GM12878 (cell line): ENCODE measurements at regions not wholly inside any gene's neighbourhood (a gene's known extent, or its start where the extent isn't known, plus 50 kb on each side); places are given as distances from the start of the nearest gene placed in this dataset.

Source experiments
- ATAC-seq: fragments of 200-7000 bp; cut with Tn5 transposase; 3 replicates; pipeline ENCODE4 v1.9.1; 2020; ENCODE audit warnings: mild to moderate bottlenecking, moderate library complexity
- BruUV-seq: library from RNA; stranded (reverse); fragments of 400-500 nt; replicated peaks from 2 replicates; lab custom pipeline; 2021; lab: Mats Ljungman, UMichigan
- CTCF ChIA-PET: fragments of 300-600 bp; sonication (Branson Sonifier 250); formaldehyde crosslinking; extraction: SDS; loops from one replicate; lab custom pipeline; 2021; ENCODE audit warnings: inconsistent platforms; lab: Yijun Ruan, JAX
- POLR2A ChIA-PET: fragments of 350-600 bp; formaldehyde crosslinking; extraction: SDS; loops from one replicate; lab custom pipeline; 2021; ENCODE audit warnings: inconsistent platforms; lab: Charles Lee
- RAD21 ChIA-PET: fragments of 300-600 bp; sonication (Branson Sonifier 250); formaldehyde crosslinking; loops from one replicate; lab custom pipeline; 2023; ENCODE audit warnings: antibody characterized with exemption; ENCODE audit not compliant: unreplicated experiment; lab: Charles Lee
- SMC1A ChIA-PET: fragments of 300-600 bp; sonication (Branson Sonifier 250); formaldehyde crosslinking; loops from one replicate; lab custom pipeline; 2023; ENCODE audit not compliant: unreplicated experiment, uncharacterized antibody; lab: Charles Lee
- DNase-seq: peaks from one replicate; pipeline ENCODE4 v3.0.0-alpha.2; 2011; ENCODE audit warnings: low read depth, low spot score
- FAIRE-seq: peaks from 3 replicates; lab custom pipeline; 2011; peaks lifted over from hg19 to GRCh38; lab: Jason Lieb, UNC
- H2AFZ ChIP-seq: 2 replicates; pipeline ENCODE4 v1.6.0; 2011; ENCODE audit warnings: low read depth, low read length, control low read depth; ENCODE audit not compliant: control insufficient read depth
- H3K27ac ChIP-seq: 2 replicates; pipeline ENCODE4 v1.5.1; 2011; ENCODE audit warnings: control low read depth; ENCODE audit not compliant: control insufficient read depth, insufficient read depth
- H3K27me3 ChIP-seq, 2 experiments: replicated peaks in 1 of 2; 2 replicates each; pipeline versions ENCODE4 v1.6.0 to v1.6.1; 2011; ENCODE audit warnings: low read length in 1 of 2; ENCODE audit not compliant: control insufficient read depth in 2 of 2, insufficient read depth in 2 of 2
- H3K36me3 ChIP-seq, 2 experiments: 2 replicates each; pipeline ENCODE4 v1.5.1; 2011; ENCODE audit warnings: low read length in 1 of 2; ENCODE audit not compliant: control insufficient read depth in 2 of 2, insufficient read depth in 2 of 2
- H3K4me1 ChIP-seq: 2 replicates; pipeline ENCODE4 v1.6.1; 2011; ENCODE audit warnings: mild to moderate bottlenecking, low read length, moderate library complexity, mixed read lengths; ENCODE audit not compliant: control insufficient read depth, insufficient read depth
- H3K4me2 ChIP-seq: 2 replicates; pipeline ENCODE4 v1.6.0; 2011; ENCODE audit warnings: control low read depth; ENCODE audit not compliant: control insufficient read depth, insufficient read depth
- H3K4me3 ChIP-seq: fragments of 200-600 bp; sonication (generic); 2 replicates; pipeline ENCODE4 v1.5.1; 2016
- H3K79me2 ChIP-seq: 2 replicates; pipeline ENCODE4 v1.6.0; 2011; ENCODE audit warnings: low read length; ENCODE audit not compliant: control insufficient read depth, insufficient read depth
- H3K9ac ChIP-seq: 2 replicates; pipeline ENCODE4 v1.8.0; 2011; ENCODE audit warnings: low read length, control low read depth, mixed read lengths; ENCODE audit not compliant: control insufficient read depth, insufficient read depth
- H3K9me3 ChIP-seq: replicated peaks from 3 replicates; pipeline ENCODE4 v1.5.1; 2011; ENCODE audit warnings: mild to moderate bottlenecking, low read length; ENCODE audit not compliant: control insufficient read depth, insufficient read depth
- H4K20me1 ChIP-seq: 2 replicates; pipeline ENCODE4 v1.6.0; 2011; ENCODE audit not compliant: control insufficient read depth, insufficient read depth
- ATF7 ChIP-seq: fragments of 450-650 bp; IDR thresholded peaks from 2 replicates; pipeline ENCODE4 v1.6.1; 2016; ENCODE audit warnings: low read depth, mild to moderate bottlenecking
- NFYA ChIP-seq: IDR thresholded peaks from 2 replicates; pipeline ENCODE4 v1.6.1; 2011; ENCODE audit warnings: low read depth, mild to moderate bottlenecking, low read length, improper control_type of control experiment, borderline replicate concordance
- RAD21 ChIP-seq: IDR thresholded peaks from 2 replicates; pipeline ENCODE4 v1.6.1; 2011; ENCODE audit warnings: mild to moderate bottlenecking, low read depth, low read length, moderate library complexity; ENCODE audit not compliant: insufficient read depth
- ZNF24 ChIP-seq: fragments of 450-650 bp; IDR thresholded peaks from 2 replicates; pipeline ENCODE4 v1.6.1; 2017; ENCODE audit warnings: antibody characterized with exemption, mild to moderate bottlenecking
- WGBS: methylation state at CpG from one replicate; pipeline ENCODE4 v1.1.6; 2016; ENCODE audit warnings: low lambda C conversion rate; ENCODE audit not compliant: insufficient replicate concordance, insufficient coverage; ENCODE audit errors: missing lambda C conversion rate; 5-methylcytosine and 5-hydroxymethylcytosine counted together
- in situ Hi-C: fragments of 300-500 bp; cut with MboI; formaldehyde crosslinking; loops from 9 replicates; pipeline ENCODE4 v1.14.3; 2018; ENCODE audit warnings: mixed read lengths
- intact Hi-C: fragments of 100-400 bp; cut with micrococcal nuclease; formaldehyde crosslinking; loops from one replicate; pipeline ENCODE4 v1.14.2; 2022; ENCODE audit not compliant: unreplicated experiment
- TF ChIP-seq, protein P1 (sequence below): IDR thresholded peaks from 2 replicates; pipeline ENCODE4 v1.6.1; 2011; ENCODE audit warnings: mild to moderate bottlenecking, low read depth, low read length, moderate library complexity; ENCODE audit not compliant: insufficient replicate concordance
- TF ChIP-seq, protein P2 (sequence below), 3 experiments: IDR thresholded peaks in 2 of 3; conservative IDR thresholded peaks in 1 of 3; 2 replicates each; pipeline ENCODE4 v1.5.1; 2011; ENCODE audit warnings: low read depth in 3 of 3, low read length in 3 of 3, mild to moderate bottlenecking in 3 of 3, control low read depth in 2 of 3, moderate library complexity in 2 of 3, inconsistent platforms in 1 of 3, mixed read lengths in 1 of 3; ENCODE audit not compliant: control insufficient read depth in 2 of 3, insufficient read depth in 1 of 3; ENCODE audit errors: extremely low read depth in 1 of 3

DNA sequence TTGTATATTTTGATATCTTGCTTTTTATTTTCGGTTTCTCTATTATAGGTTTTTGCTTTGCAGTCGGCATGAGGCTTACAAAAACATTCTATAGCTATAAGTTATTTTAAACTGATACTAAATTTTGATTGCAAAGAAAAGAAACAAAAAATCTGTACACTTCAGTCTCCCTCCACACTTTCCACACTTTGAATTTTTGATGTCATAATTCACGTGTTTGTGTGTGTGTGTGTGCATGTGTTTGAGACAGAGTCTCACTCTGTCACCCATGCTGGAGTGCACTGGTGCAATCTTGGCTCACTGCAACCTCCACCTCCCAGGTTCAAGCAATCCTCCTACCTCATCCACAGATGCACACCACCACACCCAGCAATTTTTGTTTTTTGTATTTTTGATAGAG lies 124.9 kb downstream of the MRPS30 start:
- H3K9ac ChIP-seq = no peak overlapping the region
- H3K4me1 ChIP-seq = peaks cover 5% of the 10 kb centered on the region; the same call in 1 of the 2 replicates
- peak overlapping the region; percentile 24; the same call in 1 of the 2 replicates for H3K27ac ChIP-seq
- no peaks in the 10 kb centered on the region for H3K79me2 ChIP-seq
- in situ Hi-C loops = no loop called here
- TF ChIP-seq ZNF24 (no peak), ATF7 (peak; percentile 65; the same call in 1 of the 2 replicates)
- ChIA-PET SMC1A (interaction anchor here (1.0 to 1.1 kb wide), 6 partner anchors 10 to 71 kb away, joined by 3 to 5 read pairs (median 4); no protein-coding TSS in a partner anchor), CTCF (interaction anchor here (1.3 kb wide), 1 partner anchor 18 kb away, joined by 5 read pairs; no protein-coding TSS in a partner anchor), RAD21 (interaction anchor here (1.0 to 2.1 kb wide), 4 partner anchors 9 to 71 kb away, joined by 4 to 6 read pairs (median 4); no protein-coding TSS in a partner anchor), POLR2A (no interaction called here)
- peak overlapping the region; percentile 69 for H2AFZ ChIP-seq
- no peaks in the 10 kb centered on the region for H3K27me3 ChIP-seq
- FAIRE-seq = no peak
- WGBS = 2% methylated on average over 3 of the region's 3 CpGs
- DNase-seq = no peak
- H3K4me2 ChIP-seq = peak overlapping the region; percentile 40; the same call in 1 of the 2 replicates
- ATAC-seq = peak; percentile 32
- intact Hi-C loops = loop anchor here (5.0 to 10.0 kb wide), 3 partner anchors 56 to 861 kb away; partner anchors contain the start of gene MRPS30
- H3K36me3 ChIP-seq = no peaks in the 10 kb centered on the region
- H3K9me3 ChIP-seq = no peaks in the 10 kb centered on the region; the same call in 1 of the 3 replicates
- H3K4me3 ChIP-seq = 0 out of 2 replicates have a peak overlapping the region, but pooled peaks have one; percentile 36
- H4K20me1 ChIP-seq = no peaks in the 10 kb centered on the region
- BruUV-seq = no TSS peak

DNA sequence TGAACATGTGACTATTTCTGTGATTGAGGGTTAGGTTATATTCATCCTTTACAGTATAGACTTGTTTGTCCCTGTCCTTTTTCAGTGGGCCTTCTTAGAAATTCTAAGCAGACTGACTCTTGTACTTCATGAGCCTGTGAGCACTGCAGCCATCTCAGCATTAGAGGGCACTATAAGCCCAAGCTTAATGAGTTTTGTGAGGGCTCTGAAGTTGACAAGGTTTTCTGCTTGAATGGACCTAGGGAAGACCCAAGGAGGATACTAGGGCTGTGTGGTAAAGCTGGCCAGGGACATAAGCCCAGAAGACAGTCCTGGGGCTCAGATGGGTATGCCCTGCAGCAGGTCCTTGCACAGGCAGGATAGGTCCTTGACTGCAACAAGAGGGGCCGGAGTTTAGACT lies 126.5 kb downstream of the MRPS30 start:
- 75% methylated on average over 1 of the region's 1 CpG for WGBS

More for the DNA sequence above, 126.5 kb downstream of the MRPS30 start:
- H3K4me3 ChIP-seq = no peak overlapping the region
- H3K9ac ChIP-seq = no peak overlapping the region
- no peak for TF ChIP-seq NFYA
- peak; percentile 52 for TF ChIP-seq RAD21
- TF ChIP-seq, protein P1, sequence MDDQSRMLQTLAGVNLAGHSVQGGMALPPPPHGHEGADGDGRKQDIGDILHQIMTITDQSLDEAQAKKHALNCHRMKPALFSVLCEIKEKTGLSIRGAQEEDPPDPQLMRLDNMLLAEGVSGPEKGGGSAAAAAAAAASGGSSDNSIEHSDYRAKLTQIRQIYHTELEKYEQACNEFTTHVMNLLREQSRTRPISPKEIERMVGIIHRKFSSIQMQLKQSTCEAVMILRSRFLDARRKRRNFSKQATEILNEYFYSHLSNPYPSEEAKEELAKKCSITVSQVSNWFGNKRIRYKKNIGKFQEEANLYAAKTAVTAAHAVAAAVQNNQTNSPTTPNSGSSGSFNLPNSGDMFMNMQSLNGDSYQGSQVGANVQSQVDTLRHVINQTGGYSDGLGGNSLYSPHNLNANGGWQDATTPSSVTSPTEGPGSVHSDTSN = no peak
- TF ChIP-seq, protein P2, sequence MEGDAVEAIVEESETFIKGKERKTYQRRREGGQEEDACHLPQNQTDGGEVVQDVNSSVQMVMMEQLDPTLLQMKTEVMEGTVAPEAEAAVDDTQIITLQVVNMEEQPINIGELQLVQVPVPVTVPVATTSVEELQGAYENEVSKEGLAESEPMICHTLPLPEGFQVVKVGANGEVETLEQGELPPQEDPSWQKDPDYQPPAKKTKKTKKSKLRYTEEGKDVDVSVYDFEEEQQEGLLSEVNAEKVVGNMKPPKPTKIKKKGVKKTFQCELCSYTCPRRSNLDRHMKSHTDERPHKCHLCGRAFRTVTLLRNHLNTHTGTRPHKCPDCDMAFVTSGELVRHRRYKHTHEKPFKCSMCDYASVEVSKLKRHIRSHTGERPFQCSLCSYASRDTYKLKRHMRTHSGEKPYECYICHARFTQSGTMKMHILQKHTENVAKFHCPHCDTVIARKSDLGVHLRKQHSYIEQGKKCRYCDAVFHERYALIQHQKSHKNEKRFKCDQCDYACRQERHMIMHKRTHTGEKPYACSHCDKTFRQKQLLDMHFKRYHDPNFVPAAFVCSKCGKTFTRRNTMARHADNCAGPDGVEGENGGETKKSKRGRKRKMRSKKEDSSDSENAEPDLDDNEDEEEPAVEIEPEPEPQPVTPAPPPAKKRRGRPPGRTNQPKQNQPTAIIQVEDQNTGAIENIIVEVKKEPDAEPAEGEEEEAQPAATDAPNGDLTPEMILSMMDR (IDR thresholded peaks at IDR 0.05 in 2 of 3, conservative IDR thresholded peaks at IDR 0.05 in 1 of 3; ENCODE audit: control insufficient read depth in 2 of 3, extremely low read depth in 1 of 3, insufficient read depth in 1 of 3, low read depth in 3 of 3, low read length in 3 of 3) = peak; percentile 23 to 39 (median 31); a peak in 5 of 6 replicates
- CTCF ChIA-PET = interaction anchor here (0.6 to 1.7 kb wide), 5 partner anchors 17 to 102 kb away, joined by 3 to 7 read pairs (median 4); no protein-coding TSS in a partner anchor
- FAIRE-seq = no peak
- SMC1A ChIA-PET = interaction anchor here (0.7 to 1.9 kb wide), 3 partner anchors 17 to 35 kb away, joined by 3 to 5 read pairs (median 3); no protein-coding TSS in a partner anchor
- peaks cover 5% of the 10 kb centered on the region; the same call in 1 of the 2 replicates for H3K4me1 ChIP-seq
- no peak overlapping the region for H2AFZ ChIP-seq
- no peak for DNase-seq
- H4K20me1 ChIP-seq = no peaks in the 10 kb centered on the region
- POLR2A ChIA-PET = no interaction called here
- ATAC-seq = peak; percentile 59
- H3K9me3 ChIP-seq = no peaks in the 10 kb centered on the region; the same call in 1 of the 3 replicates
- no peaks in the 10 kb centered on the region for H3K27me3 ChIP-seq
- in situ Hi-C loops = no loop called here
- H3K79me2 ChIP-seq = no peaks in the 10 kb centered on the region
- no peak overlapping the region for H3K27ac ChIP-seq
- no peak overlapping the region for H3K4me2 ChIP-seq
- RAD21 ChIA-PET = no interaction called here
- H3K36me3 ChIP-seq = no peaks in the 10 kb centered on the region
- intact Hi-C loops = loop anchor here (10.0 kb wide), 2 partner anchors 130 to 860 kb away; partner anchors contain the start of gene MRPS30
- no TSS peak for BruUV-seq
